Glomerular endothelial cell (primary cell): ENCODE measurements at regions not wholly inside any gene's neighbourhood (a gene's known extent, or its start where the extent isn't known, plus 50 kb on each side); places are given as distances from the start of the nearest gene placed in this dataset.

Source experiments
- DNase-seq: peaks from one replicate; pipeline ENCODE4 v3.0.0-alpha.2; 2011; ENCODE audit warnings: low read depth, low spot score; ENCODE audit errors: extremely low read depth

DNA sequence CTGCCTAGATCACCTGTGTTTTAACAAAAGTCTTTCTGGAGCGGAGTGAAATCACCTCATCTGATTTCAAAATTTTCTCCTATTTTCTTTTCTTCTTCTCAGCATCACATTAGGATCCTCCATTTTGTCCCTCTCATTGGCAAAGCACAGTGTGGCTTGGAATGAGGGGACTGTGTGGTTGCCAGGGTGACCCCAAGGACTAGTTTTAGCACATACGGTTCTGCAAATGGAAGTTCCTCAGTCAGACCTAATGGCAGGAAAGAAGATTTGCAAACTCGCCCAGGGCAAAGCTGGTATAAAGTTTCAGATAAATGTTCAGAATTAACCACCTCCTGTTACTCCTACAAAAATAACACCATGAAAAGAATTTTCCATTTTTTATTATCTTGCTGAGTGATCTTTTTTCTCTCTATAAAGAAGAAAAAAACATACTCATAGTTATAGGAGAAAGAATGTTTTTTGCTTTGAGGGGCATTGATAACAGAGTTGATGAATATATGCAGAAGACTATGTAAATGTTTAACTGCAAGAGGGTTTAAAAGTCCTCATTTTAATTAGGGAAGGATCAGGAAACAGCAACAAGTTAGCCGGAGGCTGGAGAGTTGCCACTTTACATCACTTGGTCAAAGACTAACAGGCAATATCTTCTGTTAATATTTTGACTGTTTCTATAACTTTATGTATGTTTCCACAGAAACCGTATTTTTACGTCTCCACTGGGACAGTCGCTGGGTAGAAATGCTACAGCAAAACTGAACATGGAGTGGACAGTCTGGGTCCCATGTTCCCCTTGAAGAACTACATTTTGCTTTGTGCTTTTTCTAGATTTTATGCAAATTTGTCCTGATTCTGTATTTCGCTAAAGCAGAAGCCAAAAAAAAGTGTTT, 257.8 kb downstream of the NR2F1-AS1 start:
- no peak for DNase-seq

- no peak for DNase-seq
Observed at GRCh38 chr5:93320920-93321445, 260.0 kb downstream of the NR2F1-AS1 start.

GRCh38 chr5:93313672-93314071, 267.3 kb downstream of the NR2F1-AS1 start:
- DNase-seq, result no peak

DNA sequence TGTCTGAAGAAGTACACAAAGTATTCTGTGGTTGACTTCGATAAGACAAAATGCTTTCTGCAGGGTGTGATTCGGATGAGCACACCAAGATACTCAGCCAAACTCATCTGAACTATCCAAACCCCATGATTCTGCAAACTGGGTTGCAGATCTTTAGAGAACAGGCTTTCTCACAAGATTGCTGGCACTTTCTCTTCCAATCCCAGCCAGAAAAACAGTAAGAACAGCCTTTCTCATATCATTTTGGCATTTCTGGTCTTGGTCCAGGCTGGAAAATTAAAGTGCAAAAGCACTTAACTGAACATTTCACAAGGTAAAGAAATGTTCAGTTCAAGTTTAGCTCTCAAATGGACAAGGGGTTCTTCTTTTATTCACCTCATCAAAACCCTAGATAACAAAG, 269.1 kb downstream of the NR2F1-AS1 start:
- DNase-seq, result no peak

DNA sequence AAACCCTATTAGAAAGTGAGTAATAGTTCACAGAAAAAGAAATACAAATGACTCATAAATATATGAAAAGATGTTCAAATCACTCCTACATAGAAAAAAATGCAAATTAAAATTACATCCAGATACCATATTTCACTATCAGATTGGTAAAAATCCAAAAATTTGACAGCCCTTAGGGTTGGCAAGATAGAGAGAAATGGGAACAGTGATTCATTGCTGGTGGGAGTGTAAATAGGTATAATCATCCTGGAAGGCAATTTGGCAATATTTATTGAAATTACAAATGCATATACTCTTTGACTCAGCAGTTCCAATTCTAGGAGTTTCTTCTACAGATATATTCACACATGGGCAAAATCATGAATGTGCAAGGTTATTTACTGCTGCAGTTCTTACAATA, 273.5 kb downstream of the NR2F1-AS1 start:
- no peak for DNase-seq

DNA sequence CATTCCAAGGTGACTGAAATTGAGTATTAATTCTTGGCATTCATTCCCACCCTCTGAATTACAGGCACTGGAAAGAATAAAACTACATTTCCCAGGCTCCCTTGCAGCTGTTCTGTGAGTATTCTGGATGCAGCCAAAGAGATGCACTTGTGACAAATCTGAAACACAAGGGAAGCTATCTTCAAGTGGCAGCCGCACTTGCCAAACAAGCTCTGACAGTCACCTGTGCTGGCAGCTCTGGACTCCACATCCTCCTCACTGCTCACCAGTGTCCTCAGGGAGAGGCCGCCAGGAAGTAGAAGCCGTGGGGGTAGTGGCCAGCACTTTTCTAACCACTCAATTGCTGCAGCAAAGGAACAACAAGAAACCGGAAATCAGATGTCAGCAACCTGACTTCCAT, 275.0 kb downstream of the NR2F1-AS1 start:
- DNase-seq, result no peak

GRCh38 chr5:93304456-93305250, 276.4 kb downstream of the NR2F1-AS1 start:
- no peak for DNase-seq

GRCh38 chr5:93303291-93303691, 277.7 kb downstream of the NR2F1-AS1 start:
- no peak for DNase-seq

DNA sequence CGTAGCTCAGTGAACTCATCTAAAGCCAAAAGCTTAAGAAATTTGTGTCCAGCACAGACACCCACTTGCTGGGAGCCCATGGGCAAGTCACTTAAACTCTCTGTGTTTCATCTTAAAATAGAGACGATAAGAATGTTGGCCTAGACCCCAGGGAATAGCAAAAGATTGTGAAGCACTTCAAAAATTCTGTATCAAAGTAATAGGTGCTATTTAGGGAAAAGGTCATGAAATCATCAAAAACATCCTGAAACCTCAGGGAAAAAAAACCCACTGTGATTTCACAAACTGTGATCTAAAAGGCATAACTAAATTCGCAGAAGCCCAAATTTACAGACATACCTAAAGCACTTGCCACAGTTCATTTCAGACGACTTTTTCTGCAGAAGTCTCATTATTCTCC, 278.3 kb downstream of the NR2F1-AS1 start:
- no peak for DNase-seq

- DNase-seq, result no peak
Observed at GRCh38 chr5:93300945-93301344, 280.1 kb downstream of the NR2F1-AS1 start.

DNA sequence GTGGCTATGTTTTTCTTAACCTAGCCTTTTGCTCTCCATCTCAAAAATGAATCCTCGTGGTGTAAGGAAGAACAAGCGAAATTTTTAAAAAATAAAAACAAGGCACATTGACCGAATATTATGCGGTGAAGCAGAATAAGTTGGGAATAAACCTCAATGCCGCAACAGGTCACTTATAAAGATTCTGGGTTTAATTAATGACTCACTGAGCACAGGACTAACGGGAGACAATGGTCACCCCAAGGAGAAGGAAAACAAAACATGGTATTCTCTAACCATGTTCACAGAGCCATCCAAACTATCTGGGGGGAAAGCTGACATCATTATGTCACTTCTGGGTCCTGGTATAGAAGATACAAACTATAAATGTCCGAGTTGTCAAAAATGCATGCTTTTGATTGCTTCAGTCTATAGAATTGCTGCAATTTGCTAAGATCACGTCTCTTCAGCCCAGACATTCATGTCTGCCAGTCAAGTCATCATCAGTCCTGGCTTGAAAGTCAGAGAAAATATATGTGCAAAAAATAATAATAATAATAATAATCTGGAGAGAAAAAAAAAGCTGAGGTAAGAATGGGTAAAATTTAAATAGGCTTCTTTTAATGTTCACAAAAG, 280.6 kb downstream of the NR2F1-AS1 start:
- no peak for DNase-seq

GRCh38 chr5:93299681-93300308, 281.2 kb downstream of the NR2F1-AS1 start:
- DNase-seq, result no peak

GRCh38 chr5:93297116-93297515, 283.9 kb downstream of the NR2F1-AS1 start:
- no peak for DNase-seq

DNA sequence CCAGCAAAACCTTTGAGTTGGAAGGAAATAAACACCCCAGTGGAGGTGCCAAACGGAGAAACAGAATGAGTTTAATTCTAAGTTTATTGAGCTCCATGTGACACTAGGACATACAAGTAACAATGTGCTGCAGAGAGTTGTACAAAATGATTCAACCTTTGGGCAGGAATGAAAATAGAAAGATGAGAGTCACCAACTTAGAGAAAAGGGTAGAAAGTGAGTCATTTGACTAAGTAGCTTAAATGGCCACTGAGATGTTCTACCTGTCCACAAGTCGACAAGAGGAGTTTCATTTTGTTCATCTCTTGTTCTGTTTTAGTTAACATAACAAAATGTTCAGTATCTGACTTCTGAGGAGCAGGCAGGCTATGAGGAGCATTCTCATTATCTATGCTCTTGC, 284.7 kb downstream of the NR2F1-AS1 start:
- DNase-seq, result no peak

GRCh38 chr5:93294996-93295395, 286.0 kb downstream of the NR2F1-AS1 start:
- DNase-seq, result no peak

DNA sequence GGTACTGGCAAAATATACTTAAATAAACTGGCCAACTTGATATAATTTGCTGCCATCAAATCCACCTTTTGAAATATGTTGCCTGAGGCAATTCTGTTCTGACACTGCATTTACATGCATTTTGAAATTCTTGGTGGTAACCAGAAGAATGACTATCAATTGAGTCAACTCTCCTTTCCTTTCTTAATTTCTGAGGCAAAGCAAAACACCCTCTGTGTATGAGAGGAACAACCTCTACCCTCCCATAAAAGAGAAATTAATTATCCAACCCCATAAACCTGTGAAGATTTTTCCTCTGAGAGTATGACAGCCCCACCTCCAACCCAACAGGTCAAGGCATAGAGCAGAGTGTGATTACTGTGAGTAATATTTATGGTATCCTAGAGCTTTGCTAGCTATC, 286.8 kb downstream of the NR2F1-AS1 start:
- no peak for DNase-seq

GRCh38 chr5:93289942-93290341, 291.1 kb downstream of the NR2F1-AS1 start:
- DNase-seq, result no peak

GRCh38 chr5:93285461-93285860, 295.6 kb downstream of the NR2F1-AS1 start:
- DNase-seq, result no peak

DNA sequence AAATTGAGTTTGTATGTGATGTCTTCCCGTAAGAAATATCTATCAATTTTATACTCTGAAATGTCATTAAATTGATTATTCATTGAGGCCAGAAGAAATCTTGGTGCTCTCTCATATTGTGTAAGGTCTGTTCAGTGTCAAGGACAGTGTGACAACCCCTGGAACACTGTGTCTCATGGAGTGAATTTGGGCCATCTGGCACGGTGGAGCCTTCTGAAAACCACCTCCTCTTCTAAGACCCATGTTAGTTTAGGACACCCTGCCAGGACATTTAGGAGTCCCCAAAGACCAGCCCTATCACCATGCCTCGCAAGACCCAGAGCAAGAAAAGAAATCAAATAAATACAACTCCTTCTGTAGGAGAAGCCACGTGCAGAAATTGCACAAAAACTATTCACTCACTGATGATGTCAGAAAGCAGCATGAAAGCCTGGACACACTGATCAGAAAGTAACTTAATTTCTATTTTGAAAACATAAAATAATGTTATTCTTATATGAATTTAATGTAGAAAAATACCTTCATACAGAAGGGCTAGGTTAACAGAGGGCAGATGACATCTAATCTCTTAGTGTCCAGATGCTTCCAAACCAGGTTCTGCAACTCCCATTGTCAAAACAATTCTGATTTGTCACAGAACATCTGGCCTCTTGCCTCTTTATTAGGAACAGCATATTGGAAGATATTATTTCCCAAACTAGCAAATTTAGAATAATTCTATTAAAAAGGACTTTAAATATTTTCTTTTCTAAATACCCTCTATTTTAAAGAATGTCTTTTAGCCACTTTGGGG, 298.8 kb downstream of the NR2F1-AS1 start:
- no peak for DNase-seq

DNA sequence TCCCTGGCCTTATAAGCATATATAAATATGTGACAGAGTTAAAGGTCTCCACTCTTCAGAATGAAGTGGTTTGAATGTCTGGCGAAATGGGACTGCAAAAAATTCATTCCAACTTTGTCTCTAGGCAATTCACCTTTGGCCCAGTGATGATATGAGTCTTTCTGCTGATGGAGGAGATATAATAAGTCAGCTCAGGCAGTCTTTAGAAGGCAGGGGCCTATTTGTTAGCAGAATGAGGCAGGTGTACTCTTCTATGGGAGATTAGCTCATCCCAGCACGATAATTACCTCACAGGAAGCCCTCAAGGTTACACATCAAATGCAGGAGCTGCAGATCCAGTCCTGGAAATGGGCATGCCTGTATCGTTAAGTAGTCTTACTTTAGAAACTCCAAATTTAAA, 300.5 kb downstream of the NR2F1-AS1 start:
- DNase-seq, result no peak
